Activated CD4-positive, alpha-beta memory T cell treated with anti-CD3 and anti-CD28 coated beads, Interleukin-2, amount 10 ng/mL, durations not matched to agents 7 days and 5 days (primary cell): ENCODE measurements at regions not wholly inside any gene's neighbourhood (a gene's known extent, or its start where the extent isn't known, plus 50 kb on each side); places are given as distances from the start of the nearest gene placed in this dataset.
"Not testable (repeated sequence)": the region's sequence is repeated elsewhere in the genome, so short reads cannot be mapped to it uniquely, and the experiment has no call there.

Experiments used
- CTCF ChIA-PET: fragments of 350-600 bp; sonication (Branson Sonifier 250); formaldehyde crosslinking; loops from one replicate; lab custom pipeline; 2021; ENCODE audit warnings: antibody characterized with exemption, inconsistent platforms; lab: Charles Lee
- POLR2A ChIA-PET: fragments of 350-600 bp; sonication (Branson Sonifier 250); formaldehyde crosslinking; loops from one replicate; lab custom pipeline; 2021; ENCODE audit warnings: antibody characterized with exemption; lab: Charles Lee
- DNase-seq: peaks from one replicate; pipeline ENCODE4 v3.0.0-alpha.2; 2020
- H3K27ac Mint-ChIP-seq: one replicate; pipeline ENCODE4 v1.8.0; 2021; ENCODE audit warnings: mild to moderate bottlenecking, mixed read lengths
- H3K27me3 Mint-ChIP-seq: one replicate; pipeline ENCODE4 v1.8.0; 2021; ENCODE audit warnings: mixed read lengths
- H3K36me3 Mint-ChIP-seq: one replicate; pipeline ENCODE4 v1.8.0; 2021; ENCODE audit warnings: low read depth, mixed read lengths
- H3K4me1 Mint-ChIP-seq: one replicate; pipeline ENCODE4 v1.8.0; 2021; ENCODE audit warnings: mixed read lengths
- H3K4me3 Mint-ChIP-seq: one replicate; pipeline ENCODE4 v1.8.0; 2021; ENCODE audit warnings: mild to moderate bottlenecking, mixed read lengths
- H3K9me3 Mint-ChIP-seq: one replicate; pipeline ENCODE4 v1.8.0; 2021; ENCODE audit warnings: mixed read lengths

DNA sequence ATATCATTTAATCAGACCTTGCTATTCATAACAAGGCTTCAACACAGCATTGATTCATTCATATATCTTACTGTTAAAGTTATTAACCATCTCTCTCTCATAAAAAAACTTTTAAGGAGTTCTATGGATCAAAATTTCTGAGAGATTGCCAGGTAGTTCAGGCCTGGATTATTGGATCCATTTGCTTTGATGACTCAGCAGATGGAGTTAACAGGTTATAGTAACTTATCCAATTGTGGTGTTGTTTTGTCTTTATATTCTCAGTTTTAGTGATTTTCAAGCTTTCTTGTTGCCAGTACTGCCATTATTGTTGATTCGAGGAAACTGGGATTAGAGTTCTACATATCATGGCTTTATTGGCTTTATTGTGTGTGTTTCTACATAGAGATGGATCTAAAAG, 195.7 kb upstream of the MMADHC start:
- CTCF ChIA-PET, result no interaction called here
- Mint-ChIP-seq H3K27ac (no peak overlapping the region), H3K27me3 (no peaks in the 10 kb centered on the region), H3K9me3 (no peaks in the 10 kb centered on the region), H3K4me1 (no peaks in the 10 kb centered on the region), H3K36me3 (no peaks in the 10 kb centered on the region), H3K4me3 (no peak overlapping the region)
- POLR2A ChIA-PET, result no interaction called here
- DNase-seq, result no peak

DNA sequence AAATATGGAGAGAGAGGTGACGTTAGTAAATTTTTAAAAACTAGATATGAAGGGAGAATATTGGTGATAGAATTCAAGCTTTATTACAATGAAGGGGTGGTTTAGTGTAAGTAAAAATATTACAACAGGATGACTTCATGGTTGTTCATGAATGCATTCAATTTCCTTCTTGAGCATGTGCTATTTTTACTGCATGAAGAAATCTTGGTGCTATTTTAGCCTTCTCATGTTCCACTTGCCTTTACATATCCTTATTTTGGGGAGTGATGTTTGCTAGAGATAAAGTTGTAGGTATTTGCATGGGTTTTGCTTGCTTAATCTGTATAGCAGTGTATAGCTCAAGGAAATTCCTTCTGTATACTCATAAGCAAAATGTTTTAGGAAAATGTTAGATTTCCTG, 195.0 kb upstream of the MMADHC start:
- H3K36me3 Mint-ChIP-seq, result no peaks in the 10 kb centered on the region
- no peaks in the 10 kb centered on the region for H3K4me1 Mint-ChIP-seq
- no peaks in the 10 kb centered on the region for H3K27me3 Mint-ChIP-seq
- no peaks in the 10 kb centered on the region for H3K9me3 Mint-ChIP-seq
- ChIA-PET CTCF (no interaction called here), POLR2A (no interaction called here)
- no peak for DNase-seq
- no peak overlapping the region for H3K27ac Mint-ChIP-seq
- no peak overlapping the region for H3K4me3 Mint-ChIP-seq

GRCh38 chr2:149781263-149781808, 193.8 kb upstream of the MMADHC start:
- ChIA-PET CTCF (no interaction called here), POLR2A (no interaction called here)
- H3K9me3 Mint-ChIP-seq, result no peaks in the 10 kb centered on the region
- no peak overlapping the region for H3K27ac Mint-ChIP-seq
- no peaks in the 10 kb centered on the region for H3K36me3 Mint-ChIP-seq
- no peak for DNase-seq
- no peak overlapping the region for H3K4me3 Mint-ChIP-seq
- no peaks in the 10 kb centered on the region for H3K4me1 Mint-ChIP-seq
- no peaks in the 10 kb centered on the region for H3K27me3 Mint-ChIP-seq

DNA sequence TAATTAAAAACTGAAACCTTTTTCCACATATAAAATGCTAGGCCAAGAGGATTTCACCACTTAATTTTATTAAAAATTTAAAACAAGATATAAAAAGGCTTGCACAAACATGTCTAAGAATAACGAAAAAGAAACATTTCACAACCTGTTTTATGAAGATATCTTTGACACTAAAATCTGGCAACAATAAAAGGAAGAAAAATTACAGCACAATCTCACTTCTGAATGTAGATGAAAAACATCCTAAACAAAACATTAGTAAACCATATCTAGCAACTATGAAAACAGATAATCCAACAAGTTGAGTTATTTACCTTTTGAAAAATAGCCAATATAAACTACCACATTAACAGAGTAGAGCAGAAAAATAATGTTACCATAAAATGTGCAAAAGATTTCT, 185.4 kb upstream of the MMADHC start:
- CTCF ChIA-PET, result no interaction called here
- H3K9me3 Mint-ChIP-seq, result no peaks in the 10 kb centered on the region

DNA sequence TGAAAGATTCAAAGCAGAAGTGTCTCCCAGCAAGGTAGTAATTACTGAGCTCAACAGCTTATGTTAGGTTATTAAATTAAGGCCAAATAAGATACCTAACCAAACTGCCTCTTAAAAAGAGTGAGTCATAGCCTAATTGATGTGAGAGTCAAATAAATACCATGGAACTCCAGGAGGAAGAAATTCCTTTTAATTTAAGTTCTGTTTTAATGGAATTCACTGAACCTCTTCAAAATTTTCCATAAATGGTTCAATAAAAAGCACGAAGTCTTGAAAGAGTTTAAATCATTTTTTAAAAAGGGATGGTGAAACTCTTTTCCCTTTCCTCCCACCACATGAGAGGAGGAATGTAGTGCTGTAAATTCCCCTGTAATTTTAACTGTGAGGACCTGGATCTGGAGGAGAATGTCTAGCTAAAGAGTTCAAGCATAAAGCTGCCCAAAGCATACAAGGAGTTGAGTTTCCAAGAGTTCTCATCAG, 180.8 kb upstream of the MMADHC start:
- CTCF ChIA-PET, result no interaction called here

More for the DNA sequence above, 185.4 kb upstream of the MMADHC start:
- no peaks in the 10 kb centered on the region for H3K36me3 Mint-ChIP-seq
- DNase-seq, result no peak
- H3K27me3 Mint-ChIP-seq, result no peaks in the 10 kb centered on the region
- no peak overlapping the region for H3K27ac Mint-ChIP-seq
- no peaks in the 10 kb centered on the region for H3K4me1 Mint-ChIP-seq
- H3K4me3 Mint-ChIP-seq, result no peak overlapping the region
- POLR2A ChIA-PET, result no interaction called here

GRCh38 chr2:149767516-149767974, 180.0 kb upstream of the MMADHC start:
- ChIA-PET POLR2A (no interaction called here), CTCF (no interaction called here)
- DNase-seq, result no peak
- Mint-ChIP-seq H3K36me3 (no peaks in the 10 kb centered on the region), H3K9me3 (no peaks in the 10 kb centered on the region), H3K4me3 (no peak overlapping the region), H3K4me1 (no peaks in the 10 kb centered on the region), H3K27me3 (no peaks in the 10 kb centered on the region), H3K27ac (no peak overlapping the region)

More for the DNA sequence above, 180.8 kb upstream of the MMADHC start:
- H3K27ac Mint-ChIP-seq, result no peak overlapping the region
- POLR2A ChIA-PET, result no interaction called here
- no peaks in the 10 kb centered on the region for H3K36me3 Mint-ChIP-seq
- no peaks in the 10 kb centered on the region for H3K4me1 Mint-ChIP-seq
- no peaks in the 10 kb centered on the region for H3K9me3 Mint-ChIP-seq
- no peaks in the 10 kb centered on the region for H3K27me3 Mint-ChIP-seq
- no peak overlapping the region for H3K4me3 Mint-ChIP-seq
- DNase-seq, result no peak

GRCh38 chr2:149766339-149766738, 178.8 kb upstream of the MMADHC start:
- no peaks in the 10 kb centered on the region for H3K27me3 Mint-ChIP-seq
- H3K27ac Mint-ChIP-seq, result no peak overlapping the region
- no peak overlapping the region for H3K4me3 Mint-ChIP-seq
- no peak for DNase-seq
- ChIA-PET POLR2A (no interaction called here), CTCF (no interaction called here)
- H3K9me3 Mint-ChIP-seq, result peaks cover 2% of the 10 kb centered on the region
- no peaks in the 10 kb centered on the region for H3K36me3 Mint-ChIP-seq
- no peaks in the 10 kb centered on the region for H3K4me1 Mint-ChIP-seq

- H3K4me1 Mint-ChIP-seq, result no peaks in the 10 kb centered on the region
- H3K9me3 Mint-ChIP-seq, result peaks cover 4% of the 10 kb centered on the region
- CTCF ChIA-PET, result no interaction called here
- H3K4me3 Mint-ChIP-seq, result no peak overlapping the region
- H3K36me3 Mint-ChIP-seq, result no peaks in the 10 kb centered on the region
- no peak overlapping the region for H3K27ac Mint-ChIP-seq
- no peaks in the 10 kb centered on the region for H3K27me3 Mint-ChIP-seq
- POLR2A ChIA-PET, result no interaction called here
- DNase-seq, result no peak
Observed at GRCh38 chr2:149765636-149766035, 178.1 kb upstream of the MMADHC start.

DNA sequence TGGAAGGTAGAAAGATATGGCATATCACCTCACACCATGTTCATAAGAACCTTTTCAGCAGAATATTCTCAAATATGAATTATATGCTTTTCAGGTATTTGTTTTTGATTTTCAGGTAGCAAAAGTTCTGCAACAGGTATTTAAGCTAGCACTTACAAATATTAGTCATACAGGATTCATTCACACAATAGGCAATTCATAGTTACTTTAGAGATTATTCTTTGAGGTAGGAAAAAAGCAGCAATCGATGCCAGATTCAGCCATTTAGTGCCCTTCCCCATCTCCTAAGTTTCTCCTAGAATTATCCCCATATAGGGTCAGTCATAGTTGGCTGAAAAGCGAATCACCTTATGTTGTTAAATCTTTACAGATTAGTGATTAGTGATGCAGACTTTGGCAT, 177.4 kb upstream of the MMADHC start:
- CTCF ChIA-PET, result no interaction called here
- no peaks in the 10 kb centered on the region for H3K4me1 Mint-ChIP-seq
- H3K9me3 Mint-ChIP-seq, result peaks cover 5% of the 10 kb centered on the region
- DNase-seq, result no peak
- POLR2A ChIA-PET, result no interaction called here
- H3K4me3 Mint-ChIP-seq, result no peak overlapping the region
- H3K27ac Mint-ChIP-seq, result no peak overlapping the region
- no peaks in the 10 kb centered on the region for H3K27me3 Mint-ChIP-seq
- no peaks in the 10 kb centered on the region for H3K36me3 Mint-ChIP-seq

- Mint-ChIP-seq H3K36me3 (no peaks in the 10 kb centered on the region), H3K9me3 (peaks cover 8% of the 10 kb centered on the region), H3K27me3 (no peaks in the 10 kb centered on the region), H3K4me1 (no peaks in the 10 kb centered on the region), H3K27ac (no peak overlapping the region), H3K4me3 (no peak overlapping the region)
- no peak for DNase-seq
- POLR2A ChIA-PET, result no interaction called here
- CTCF ChIA-PET, result no interaction called here
Observed at GRCh38 chr2:149763358-149763757, 175.8 kb upstream of the MMADHC start.

- Mint-ChIP-seq H3K36me3 (no peaks in the 10 kb centered on the region), H3K9me3 (peaks cover 8% of the 10 kb centered on the region), H3K27me3 (no peaks in the 10 kb centered on the region), H3K4me1 (no peaks in the 10 kb centered on the region), H3K4me3 (no peak overlapping the region), H3K27ac (no peak overlapping the region)
- DNase-seq, result no peak
- CTCF ChIA-PET, result no interaction called here
- POLR2A ChIA-PET, result no interaction called here
Observed at GRCh38 chr2:149761611-149762010, 174.0 kb upstream of the MMADHC start.

DNA sequence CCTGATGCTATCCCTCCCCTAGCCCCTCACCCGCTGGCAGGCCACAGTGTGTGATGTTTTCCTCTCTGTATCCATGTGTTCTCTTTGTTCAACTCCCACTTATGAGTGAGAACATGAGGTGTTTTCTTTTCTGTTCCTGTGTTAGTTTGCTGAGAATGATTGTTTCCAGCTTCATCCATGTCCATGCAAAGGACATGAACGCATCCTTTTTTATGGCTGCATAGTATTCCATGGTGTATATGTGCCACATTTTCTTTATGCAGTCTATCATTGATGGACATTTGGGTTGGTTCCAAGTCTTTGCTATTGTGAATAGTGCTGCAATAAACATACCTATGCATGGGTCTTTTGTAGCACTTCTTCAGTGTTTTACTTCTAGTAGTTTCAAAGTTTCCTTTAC, 171.8 kb upstream of the MMADHC start:
- POLR2A ChIA-PET, H3K4me1 Mint-ChIP-seq, H3K4me3 Mint-ChIP-seq, DNase-seq, H3K27me3 Mint-ChIP-seq, CTCF ChIA-PET, H3K9me3 Mint-ChIP-seq, H3K27ac Mint-ChIP-seq, H3K36me3 Mint-ChIP-seq: not testable (repeated sequence)

DNA sequence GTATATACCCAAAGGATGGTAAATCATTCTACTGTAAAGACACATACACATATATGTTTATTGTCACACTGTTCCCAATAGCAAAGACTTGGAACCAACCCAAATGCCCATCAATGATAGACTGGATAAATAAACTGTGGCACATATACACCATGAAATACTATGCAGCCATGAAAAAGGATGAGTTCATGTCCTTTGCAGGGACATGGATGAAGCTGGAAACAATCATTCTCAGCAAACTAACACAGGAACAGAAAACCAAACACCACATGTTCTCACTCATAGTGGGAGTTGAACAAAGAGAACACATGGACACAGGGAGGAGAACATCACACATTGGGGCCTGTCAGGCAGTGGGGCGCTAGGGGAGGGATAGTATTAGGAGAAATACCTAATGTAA, 167.1 kb upstream of the MMADHC start:
- H3K4me3 Mint-ChIP-seq, H3K4me1 Mint-ChIP-seq, H3K27me3 Mint-ChIP-seq, POLR2A ChIA-PET, DNase-seq, H3K27ac Mint-ChIP-seq, CTCF ChIA-PET, H3K9me3 Mint-ChIP-seq, H3K36me3 Mint-ChIP-seq: not testable (repeated sequence)

DNA sequence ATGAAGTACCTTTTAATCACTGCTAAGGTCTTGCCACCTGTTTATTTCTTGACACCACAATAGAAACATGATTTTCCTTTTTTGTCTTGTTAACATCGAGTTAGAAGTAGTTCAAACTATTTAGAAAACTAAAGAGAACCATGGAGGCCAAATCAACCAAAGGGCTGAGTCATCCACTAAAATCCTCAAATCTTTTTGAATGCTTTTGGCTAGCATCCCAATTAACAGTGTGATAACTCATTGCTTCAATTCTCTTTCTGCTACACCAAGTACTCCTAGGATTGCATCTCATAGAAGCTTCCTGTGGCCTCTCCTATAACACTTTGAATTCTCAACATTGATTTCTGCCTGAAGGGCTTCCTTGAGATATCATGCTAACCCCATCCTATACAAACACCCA, 159.9 kb upstream of the MMADHC start:
- H3K27me3 Mint-ChIP-seq, result no peaks in the 10 kb centered on the region
- H3K9me3 Mint-ChIP-seq, result no peaks in the 10 kb centered on the region
- H3K27ac Mint-ChIP-seq, result no peak overlapping the region
- ChIA-PET CTCF (no interaction called here), POLR2A (no interaction called here)
- no peaks in the 10 kb centered on the region for H3K36me3 Mint-ChIP-seq
- DNase-seq, result no peak
- H3K4me3 Mint-ChIP-seq, result no peak overlapping the region
- no peaks in the 10 kb centered on the region for H3K4me1 Mint-ChIP-seq
